Stimulated activated memory B cell treated with anti-CD40 and anti-IgM and Interleukin-4, amounts not matched to agents 10 μg/mL and 1 μg/mL and 100 μg/mL, for 72 hours (primary cell): ENCODE measurements at regions not wholly inside any gene's neighbourhood (a gene's known extent, or its start where the extent isn't known, plus 50 kb on each side); places are given as distances from the start of the nearest gene placed in this dataset.

ENCODE experiments used
- ATAC-seq: fragments of 150-1000 bp; cut with Tn5 transposase; 2 replicates; pipeline ENCODE4 v1.10.0; 2021
- H3K27ac Mint-ChIP-seq: one replicate; pipeline ENCODE4 v1.8.0; 2022; ENCODE audit warnings: mild to moderate bottlenecking, mixed read lengths
- H3K27me3 Mint-ChIP-seq: one replicate; pipeline ENCODE4 v1.8.0; 2022; ENCODE audit warnings: mixed read lengths
- H3K36me3 Mint-ChIP-seq: one replicate; pipeline ENCODE4 v1.8.0; 2022; ENCODE audit warnings: mixed read lengths
- H3K4me1 Mint-ChIP-seq: one replicate; pipeline ENCODE4 v1.8.0; 2022; ENCODE audit warnings: mixed read lengths
- H3K4me3 Mint-ChIP-seq: one replicate; pipeline ENCODE4 v1.8.0; 2022; ENCODE audit warnings: mild to moderate bottlenecking, moderate library complexity, mixed read lengths
- H3K9me3 Mint-ChIP-seq: one replicate; pipeline ENCODE4 v1.8.0; 2022; ENCODE audit warnings: mixed read lengths

DNA sequence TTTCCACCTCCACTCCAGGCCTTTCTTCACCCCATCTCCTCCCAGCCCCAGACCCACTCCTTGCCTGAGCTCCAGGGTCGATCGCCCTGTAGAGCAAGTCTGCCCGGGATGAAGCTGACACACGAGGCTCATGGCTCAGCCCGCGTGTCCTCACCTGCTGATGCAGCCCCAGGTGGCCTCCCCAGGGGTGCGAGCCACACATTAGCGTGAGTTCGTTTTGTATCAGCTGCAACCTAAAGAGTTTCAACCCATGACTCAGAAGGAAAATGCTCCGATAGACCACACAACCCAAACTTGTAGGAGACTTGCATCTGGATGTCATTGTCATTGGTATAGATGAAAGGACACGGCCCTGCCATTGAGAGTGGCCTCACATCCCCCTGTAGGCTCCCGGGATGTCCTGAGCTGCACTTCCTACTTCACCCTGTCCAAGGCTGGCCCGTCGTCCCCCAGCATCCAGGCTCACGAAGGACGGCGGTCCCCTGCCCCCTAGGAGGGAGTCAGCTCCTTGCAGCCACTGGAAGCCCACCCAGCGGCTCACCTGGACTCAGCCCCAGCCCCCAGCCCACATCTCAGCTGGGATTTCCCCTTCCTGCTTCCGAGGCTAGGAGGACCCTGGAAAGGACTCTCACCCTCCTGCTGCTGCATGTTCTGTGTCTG lies 97.7 kb downstream of the HTR5A start:
- H3K4me1 Mint-ChIP-seq = no peaks in the 10 kb centered on the region
- H3K4me3 Mint-ChIP-seq = no peak overlapping the region
- peaks cover 20% of the 10 kb centered on the region for H3K27me3 Mint-ChIP-seq
- no peaks in the 10 kb centered on the region for H3K36me3 Mint-ChIP-seq
- H3K9me3 Mint-ChIP-seq = no peaks in the 10 kb centered on the region
- ATAC-seq = no peak
- no peak overlapping the region for H3K27ac Mint-ChIP-seq

DNA sequence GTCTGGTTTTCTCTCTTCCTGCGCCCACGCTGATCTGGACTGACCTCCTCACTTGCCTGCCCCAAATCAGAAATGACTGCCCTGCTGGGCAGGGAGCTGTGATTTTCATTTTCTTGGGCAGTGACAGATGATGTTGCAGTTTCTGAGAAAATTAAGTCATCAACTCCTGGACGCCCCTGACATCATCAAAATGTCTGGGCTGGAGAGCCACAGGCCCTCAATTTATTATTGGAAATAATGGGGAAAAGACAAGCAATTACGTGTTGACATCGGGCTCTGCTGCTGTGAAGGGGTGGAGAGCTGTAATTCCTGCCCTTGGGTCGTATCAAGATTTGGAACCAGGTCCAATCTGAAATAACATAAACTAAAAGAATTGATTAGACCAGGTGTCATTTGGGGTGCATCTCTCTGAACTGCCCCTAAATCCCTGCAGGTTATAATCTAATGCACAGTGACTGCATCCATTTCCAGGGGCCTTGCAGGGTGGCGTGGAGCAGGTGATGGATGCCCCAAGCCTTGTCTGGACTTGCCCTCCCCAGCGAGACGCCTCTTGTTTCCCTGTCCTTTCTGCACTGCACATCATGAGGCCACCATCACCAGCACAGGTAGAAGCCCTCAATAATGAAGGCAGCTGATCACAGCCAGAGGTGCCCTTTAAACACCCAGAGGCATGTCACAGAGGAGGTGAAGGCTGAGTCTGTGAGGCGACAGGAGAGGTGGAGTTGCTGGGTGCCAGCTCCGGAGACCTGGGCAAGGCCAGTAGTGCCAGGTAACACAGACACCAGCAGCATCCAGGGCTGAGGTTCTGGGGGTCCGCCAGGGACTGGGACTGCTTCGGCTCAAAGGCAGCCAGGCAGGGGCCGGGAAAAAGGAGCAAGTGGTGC lies 98.7 kb downstream of the HTR5A start:
- H3K4me1 Mint-ChIP-seq = no peaks in the 10 kb centered on the region

DNA sequence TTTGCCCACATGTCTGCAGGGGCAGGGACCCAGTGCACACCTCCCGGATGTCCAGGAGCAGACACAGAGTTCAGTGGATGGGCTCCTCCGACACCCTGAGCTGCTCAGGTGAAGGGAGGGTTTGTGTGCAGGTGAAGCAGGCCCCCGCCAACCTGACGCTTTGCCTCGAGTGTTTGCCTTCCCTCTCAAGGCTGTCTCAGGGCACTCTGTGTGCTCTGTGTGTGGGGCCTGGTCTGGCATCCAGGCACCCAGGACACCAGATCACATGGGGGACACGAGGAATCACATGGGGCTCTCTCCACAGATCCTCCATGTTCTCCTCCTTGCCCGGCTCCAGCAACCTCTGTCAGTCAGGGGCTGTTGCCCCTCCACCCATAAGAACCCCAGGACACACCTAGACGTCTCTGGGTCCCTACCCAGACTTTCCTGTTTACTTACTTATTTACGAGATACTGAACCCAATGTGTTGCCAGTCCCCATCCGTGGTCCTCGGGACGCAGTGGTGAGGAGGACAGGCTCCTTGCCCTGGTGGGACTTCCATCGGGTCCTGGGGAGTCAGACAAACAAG lies 99.5 kb downstream of the HTR5A start:
- Mint-ChIP-seq H3K9me3 (no peaks in the 10 kb centered on the region), H3K4me1 (no peaks in the 10 kb centered on the region), H3K36me3 (no peaks in the 10 kb centered on the region), H3K27ac (no peak overlapping the region), H3K4me3 (no peak overlapping the region), H3K27me3 (peaks cover 20% of the 10 kb centered on the region)
- no peak for ATAC-seq

More for the DNA sequence above, 98.7 kb downstream of the HTR5A start:
- Mint-ChIP-seq H3K36me3 (no peaks in the 10 kb centered on the region), H3K9me3 (no peaks in the 10 kb centered on the region), H3K4me3 (no peak overlapping the region), H3K27ac (no peak overlapping the region), H3K27me3 (peaks cover 20% of the 10 kb centered on the region)
- ATAC-seq = no peak

DNA sequence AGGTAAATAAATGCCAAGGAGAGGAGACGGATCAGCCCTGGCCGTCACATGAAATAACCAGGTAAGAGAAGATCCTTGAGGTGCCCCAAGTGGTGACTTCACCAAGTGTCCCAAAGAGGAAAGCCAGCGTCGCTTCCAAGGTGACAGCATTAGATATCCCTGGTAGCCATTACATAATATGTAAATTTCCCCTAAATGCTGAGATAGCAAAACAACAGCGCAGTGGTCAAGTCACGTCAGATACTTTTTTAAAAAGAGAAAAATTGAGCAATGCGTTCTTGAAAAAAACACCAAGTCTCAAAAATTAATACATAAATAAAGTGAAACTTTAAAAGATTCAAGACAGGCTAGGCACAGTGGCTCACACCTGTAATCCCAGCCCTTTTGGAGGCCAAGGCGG lies 100.2 kb downstream of the HTR5A start:
- Mint-ChIP-seq H3K27me3 (peaks cover 20% of the 10 kb centered on the region), H3K9me3 (no peaks in the 10 kb centered on the region), H3K4me3 (no peak overlapping the region), H3K4me1 (no peaks in the 10 kb centered on the region), H3K36me3 (no peaks in the 10 kb centered on the region), H3K27ac (no peak overlapping the region)
- no peak for ATAC-seq

DNA sequence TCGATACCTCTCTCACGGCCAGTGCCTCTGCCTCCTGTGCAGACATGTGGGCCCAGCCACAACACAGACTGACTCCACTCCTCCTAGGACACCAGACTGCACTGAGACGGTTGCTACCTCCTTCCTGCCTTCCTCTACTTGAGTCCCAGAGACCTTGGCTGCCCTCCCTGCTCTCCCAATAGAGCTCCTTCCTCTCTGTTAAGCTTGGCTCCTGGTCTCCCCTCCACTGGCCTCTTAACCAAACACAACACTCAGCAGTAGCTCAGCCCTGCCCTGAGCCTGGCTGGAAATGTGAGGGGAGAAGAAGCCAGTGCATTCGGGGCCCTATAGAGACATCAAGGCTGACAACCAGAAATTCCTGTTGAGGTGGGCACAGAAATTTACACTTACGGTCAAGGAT lies 102.0 kb downstream of the HTR5A start:
- no peak overlapping the region for H3K27ac Mint-ChIP-seq
- peaks cover 15% of the 10 kb centered on the region for H3K27me3 Mint-ChIP-seq
- H3K36me3 Mint-ChIP-seq = no peaks in the 10 kb centered on the region
- H3K9me3 Mint-ChIP-seq = peaks cover 5% of the 10 kb centered on the region
- H3K4me1 Mint-ChIP-seq = no peaks in the 10 kb centered on the region
- ATAC-seq = no peak
- H3K4me3 Mint-ChIP-seq = no peak overlapping the region

DNA sequence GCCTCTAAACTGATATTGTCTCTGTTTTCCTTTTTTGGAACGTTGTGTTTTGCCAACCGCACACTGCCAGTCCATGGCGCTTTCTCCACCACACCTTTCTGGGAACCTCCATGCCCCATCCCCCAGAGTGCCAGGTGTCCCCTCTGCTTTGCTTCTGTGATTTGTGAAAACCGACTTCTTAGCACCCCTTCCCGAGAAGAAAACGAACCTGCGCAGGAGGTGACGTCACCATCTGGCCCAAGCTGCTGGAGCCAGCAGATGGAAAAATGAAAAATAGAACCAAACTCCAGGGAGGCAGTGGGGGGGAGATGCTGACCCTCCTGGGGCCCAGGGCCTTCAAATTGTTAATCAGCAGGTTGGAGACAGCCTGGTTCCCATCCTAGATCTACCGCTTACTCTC lies 103.8 kb downstream of the HTR5A start:
- ATAC-seq = no peak
- H3K4me1 Mint-ChIP-seq = peaks cover 7% of the 10 kb centered on the region
- H3K27ac Mint-ChIP-seq = no peak overlapping the region
- no peak overlapping the region for H3K4me3 Mint-ChIP-seq
- peaks cover 5% of the 10 kb centered on the region for H3K9me3 Mint-ChIP-seq
- no peaks in the 10 kb centered on the region for H3K27me3 Mint-ChIP-seq
- H3K36me3 Mint-ChIP-seq = no peaks in the 10 kb centered on the region

DNA sequence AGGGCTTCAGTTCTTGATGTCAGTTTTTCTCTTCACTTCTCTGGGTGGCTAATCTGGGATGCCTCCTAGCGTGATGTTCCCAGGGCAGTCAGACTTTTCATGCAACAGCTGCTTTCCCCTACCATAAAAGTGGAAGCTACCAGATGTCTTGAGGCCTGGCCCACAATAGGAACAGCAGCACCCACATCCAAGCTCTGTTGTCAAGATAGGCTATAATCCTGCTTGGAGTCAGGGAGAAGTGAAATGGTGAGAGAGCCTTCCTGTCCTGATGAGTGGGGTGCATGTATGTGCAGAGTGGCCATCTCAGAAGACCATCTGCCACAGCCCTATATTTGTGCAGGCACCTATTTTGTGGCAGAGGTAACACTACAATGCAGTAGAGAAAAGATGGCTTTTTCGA lies 108.0 kb downstream of the HTR5A start:
- peaks cover 9% of the 10 kb centered on the region for H3K27me3 Mint-ChIP-seq
- peaks cover 11% of the 10 kb centered on the region for H3K4me1 Mint-ChIP-seq
- no peak overlapping the region for H3K4me3 Mint-ChIP-seq
- ATAC-seq = no peak
- no peaks in the 10 kb centered on the region for H3K36me3 Mint-ChIP-seq
- peaks cover 5% of the 10 kb centered on the region for H3K9me3 Mint-ChIP-seq
- no peak overlapping the region for H3K27ac Mint-ChIP-seq

DNA sequence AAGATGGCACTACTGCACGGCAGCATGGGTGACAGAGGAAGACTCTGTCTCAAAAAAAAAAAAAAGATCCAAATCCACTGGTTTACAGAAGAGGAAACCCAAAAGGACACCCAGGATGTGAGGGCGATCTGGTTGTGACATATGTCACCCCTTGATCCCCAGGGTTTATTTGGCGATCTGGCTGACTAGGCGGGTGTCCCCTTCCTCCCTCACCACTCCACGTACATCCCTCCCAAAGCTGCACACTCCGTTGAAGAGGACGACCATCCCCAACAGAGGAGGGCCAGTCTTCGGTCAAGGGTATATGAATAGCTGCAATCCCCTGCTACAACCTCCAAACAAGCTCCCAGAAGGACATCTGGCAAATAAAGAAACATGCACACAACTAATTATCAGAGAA lies 111.6 kb downstream of the HTR5A start:
- H3K27ac Mint-ChIP-seq = no peak overlapping the region
- peaks cover 6% of the 10 kb centered on the region for H3K36me3 Mint-ChIP-seq
- no peak overlapping the region for H3K4me3 Mint-ChIP-seq
- no peak for ATAC-seq
- peaks cover 16% of the 10 kb centered on the region for H3K9me3 Mint-ChIP-seq
- peaks cover 10% of the 10 kb centered on the region for H3K27me3 Mint-ChIP-seq
- H3K4me1 Mint-ChIP-seq = peaks cover 11% of the 10 kb centered on the region

DNA sequence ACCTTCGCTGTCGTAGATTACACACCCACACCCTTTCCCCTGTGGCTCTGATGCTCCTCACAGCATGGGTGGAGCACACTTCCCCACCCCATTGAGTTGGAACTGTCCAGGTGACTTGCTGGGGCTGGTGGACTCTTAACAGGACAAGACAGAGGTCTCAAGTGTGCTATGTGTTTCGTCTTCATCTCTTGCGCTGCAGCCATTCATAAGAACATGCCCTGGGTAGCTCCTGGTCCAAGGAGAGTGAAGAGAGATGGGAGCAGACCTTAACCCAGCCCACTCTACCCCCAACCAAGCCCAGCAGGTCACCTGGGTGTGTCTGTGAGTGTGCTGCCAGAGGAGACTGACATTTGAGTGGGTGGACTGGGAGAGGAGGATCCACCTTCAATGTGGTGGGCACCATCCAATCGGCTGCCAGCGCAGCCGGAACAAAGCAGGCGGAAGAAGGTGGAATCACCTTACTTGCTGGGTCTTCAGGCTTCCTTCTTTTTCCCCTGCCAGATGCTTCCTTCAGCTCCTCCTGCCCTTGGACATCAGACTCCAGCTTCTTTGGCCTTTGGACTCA lies 112.4 kb downstream of the HTR5A start:
- no peak for ATAC-seq
- Mint-ChIP-seq H3K4me3 (no peak overlapping the region), H3K36me3 (peaks cover 6% of the 10 kb centered on the region), H3K9me3 (peaks cover 15% of the 10 kb centered on the region), H3K27me3 (peaks cover 17% of the 10 kb centered on the region), H3K27ac (no peak overlapping the region), H3K4me1 (peaks cover 11% of the 10 kb centered on the region)

DNA sequence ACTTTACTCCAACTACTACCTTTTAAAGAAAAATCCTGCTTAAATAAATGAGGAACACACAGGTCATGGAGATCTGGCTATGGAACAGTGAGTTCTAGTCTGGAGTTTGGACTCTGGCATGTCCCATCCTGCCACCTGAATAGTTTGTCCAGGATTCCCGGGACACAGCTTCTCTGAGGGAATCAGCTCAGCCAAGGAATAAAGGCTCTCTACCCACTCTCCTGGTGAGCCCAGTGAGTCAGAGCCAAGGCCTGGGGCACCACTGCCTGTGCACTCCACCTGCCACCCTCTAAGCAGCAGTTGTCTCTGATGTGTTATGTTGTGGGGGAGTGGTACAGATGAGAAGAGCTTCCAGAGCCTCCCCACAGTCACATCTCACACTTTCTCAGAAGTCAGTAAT lies 113.5 kb downstream of the HTR5A start:
- no peak for ATAC-seq
- no peak overlapping the region for H3K27ac Mint-ChIP-seq

DNA sequence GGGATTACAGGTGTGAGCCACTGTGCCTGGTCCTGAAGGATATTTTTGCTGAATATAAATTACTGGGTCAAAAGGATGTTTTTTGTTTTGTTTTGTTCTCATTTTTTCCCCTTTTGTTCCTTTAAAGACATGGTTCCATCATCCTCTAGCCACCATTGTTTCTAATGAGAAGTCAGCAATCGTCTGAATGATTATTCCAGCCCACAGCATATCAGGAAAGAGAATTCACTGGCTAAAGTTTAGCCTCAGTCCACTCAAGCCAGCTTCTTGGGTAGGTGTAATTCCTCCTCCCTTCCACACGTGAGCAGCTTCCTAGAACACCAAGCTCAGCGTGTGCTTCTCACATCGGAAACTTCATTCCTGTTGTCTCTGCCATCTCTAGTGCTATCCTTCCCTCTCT lies 112.8 kb upstream of the INSIG1 start:
- H3K36me3 Mint-ChIP-seq = peaks cover 6% of the 10 kb centered on the region
- H3K4me1 Mint-ChIP-seq = no peaks in the 10 kb centered on the region
- no peak overlapping the region for H3K4me3 Mint-ChIP-seq
- H3K9me3 Mint-ChIP-seq = peaks cover 15% of the 10 kb centered on the region
- no peak overlapping the region for H3K27ac Mint-ChIP-seq
- no peak for ATAC-seq
- H3K27me3 Mint-ChIP-seq = peaks cover 27% of the 10 kb centered on the region

More for the DNA sequence above, 113.5 kb downstream of the HTR5A start:
- Mint-ChIP-seq H3K4me3 (no peak overlapping the region), H3K9me3 (peaks cover 15% of the 10 kb centered on the region), H3K27me3 (peaks cover 24% of the 10 kb centered on the region), H3K4me1 (peaks cover 7% of the 10 kb centered on the region), H3K36me3 (peaks cover 6% of the 10 kb centered on the region)

DNA sequence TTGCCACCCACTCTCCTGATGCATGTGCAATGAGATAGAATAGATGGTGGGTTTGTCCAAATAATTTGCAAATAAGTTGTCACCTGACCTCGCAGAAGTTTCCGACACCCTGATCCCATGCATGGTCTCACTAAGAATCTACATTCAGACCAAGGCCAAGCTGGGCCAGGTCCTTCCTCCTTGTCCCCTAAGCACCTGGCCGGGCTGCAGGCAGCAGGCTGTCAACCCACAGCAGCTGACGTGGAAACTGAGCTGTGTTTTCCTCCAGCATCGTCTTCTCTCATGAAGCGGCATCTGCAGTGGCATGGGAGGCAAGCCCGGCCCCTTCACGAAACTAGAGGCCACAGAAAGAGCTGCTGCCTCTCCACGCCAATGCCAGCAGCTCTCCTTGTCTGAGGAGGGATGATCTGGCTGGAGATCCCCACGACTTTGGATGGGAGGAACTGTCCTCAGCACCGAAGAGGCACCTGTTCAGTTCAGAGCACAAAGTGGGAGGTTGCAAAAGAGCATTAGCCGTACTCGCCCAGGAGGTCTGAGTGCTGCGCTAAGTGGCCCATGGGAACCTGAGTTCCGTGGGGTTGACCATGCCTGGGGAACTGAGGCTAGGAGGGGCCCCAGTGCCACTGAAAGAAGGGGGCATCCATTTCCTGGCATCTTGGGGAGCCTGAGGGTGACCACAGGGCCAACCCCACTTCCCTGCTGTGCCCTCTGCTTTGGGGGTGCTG lies 110.5 kb upstream of the INSIG1 start:
- H3K9me3 Mint-ChIP-seq = peaks cover 15% of the 10 kb centered on the region
- peaks cover 10% of the 10 kb centered on the region for H3K4me1 Mint-ChIP-seq
- no peak overlapping the region for H3K27ac Mint-ChIP-seq
- peaks cover 6% of the 10 kb centered on the region for H3K36me3 Mint-ChIP-seq
- peaks cover 44% of the 10 kb centered on the region for H3K27me3 Mint-ChIP-seq
- ATAC-seq = no peak
- no peak overlapping the region for H3K4me3 Mint-ChIP-seq

DNA sequence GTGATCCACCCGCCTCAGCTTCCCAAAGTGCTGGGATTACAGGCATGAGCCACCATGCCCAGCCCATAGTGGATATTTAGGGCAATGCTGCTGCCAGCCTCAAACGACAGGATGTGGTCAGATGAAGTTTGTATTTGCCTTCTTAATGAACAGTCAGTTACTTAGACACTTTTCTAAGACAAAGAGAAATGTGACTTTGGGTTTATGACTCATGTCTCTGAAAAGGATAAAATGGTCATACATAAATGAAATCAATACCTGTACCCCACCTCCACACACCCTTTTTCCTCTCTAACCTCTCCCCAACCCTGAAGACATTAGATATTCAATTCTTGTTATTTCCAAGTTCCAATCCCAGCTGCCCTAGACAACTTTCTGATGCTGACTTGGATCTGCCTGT lies 109.3 kb upstream of the INSIG1 start:
- H3K4me1 Mint-ChIP-seq = peaks cover 14% of the 10 kb centered on the region
- H3K9me3 Mint-ChIP-seq = peaks cover 15% of the 10 kb centered on the region
- no peak overlapping the region for H3K4me3 Mint-ChIP-seq
- peaks cover 47% of the 10 kb centered on the region for H3K27me3 Mint-ChIP-seq
- peaks cover 6% of the 10 kb centered on the region for H3K36me3 Mint-ChIP-seq
- no peak for ATAC-seq
- H3K27ac Mint-ChIP-seq = no peak overlapping the region

DNA sequence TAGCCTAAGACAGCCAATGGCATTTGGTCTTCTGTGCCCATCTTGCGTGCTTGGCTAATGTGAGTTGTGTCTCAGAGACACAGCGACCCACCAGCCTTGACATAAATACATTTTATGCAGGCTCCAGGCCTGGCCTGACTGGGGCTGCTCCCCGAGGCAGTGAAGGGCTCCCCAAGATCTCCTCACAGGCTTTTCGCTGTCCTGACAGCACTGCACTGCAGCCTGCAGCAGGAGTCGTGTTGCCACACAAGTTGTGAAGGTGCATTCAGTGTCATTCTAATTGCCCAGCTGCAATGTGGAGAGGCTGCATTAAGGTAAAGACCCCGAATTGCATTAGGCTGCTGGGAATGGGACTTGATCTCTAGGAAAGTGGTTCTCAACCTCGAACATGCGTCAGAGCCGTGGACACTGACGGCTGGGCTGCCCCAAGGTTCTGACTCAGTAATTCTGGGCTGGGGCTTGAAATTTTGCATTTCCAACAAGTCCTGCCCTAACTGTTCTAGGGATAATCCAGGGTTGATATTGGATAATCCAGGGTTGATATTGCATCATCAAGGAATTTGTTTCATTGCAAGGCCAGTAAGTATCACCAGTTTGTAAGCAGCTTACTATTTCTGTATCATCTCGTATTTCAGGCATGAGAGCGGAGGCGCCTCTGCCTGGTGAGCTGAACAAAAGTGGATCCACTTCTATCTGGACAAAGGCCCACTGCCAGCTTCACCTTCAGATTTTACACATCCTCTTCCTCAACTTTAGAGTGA lies 108.7 kb upstream of the INSIG1 start:
- Mint-ChIP-seq H3K27me3 (peaks cover 47% of the 10 kb centered on the region), H3K36me3 (peaks cover 6% of the 10 kb centered on the region), H3K9me3 (peaks cover 13% of the 10 kb centered on the region), H3K27ac (no peak overlapping the region), H3K4me3 (no peak overlapping the region), H3K4me1 (peaks cover 14% of the 10 kb centered on the region)
- ATAC-seq = no peak
